Type B pancreatic cell (in vitro differentiated cells): ENCODE measurements at regions not wholly inside any gene's neighbourhood (a gene's known extent, or its start where the extent isn't known, plus 50 kb on each side); places are given as distances from the start of the nearest gene placed in this dataset.
A peak's percentile ranks its signal among the peaks of the same experiment; 100 is the strongest.

Experiments
- DNase-seq: peaks from one replicate; pipeline ENCODE4 v3.0.0; 2021; ENCODE audit warnings: mixed read lengths; ENCODE audit not compliant: unreplicated experiment; ENCODE audit errors: extremely low spot score
- H3K27ac Mint-ChIP-seq: 2 replicates; pipeline ENCODE4 v1.8.0; 2021; ENCODE audit warnings: mild to moderate bottlenecking, mixed read lengths
- H3K27me3 Mint-ChIP-seq: 2 replicates; pipeline ENCODE4 v1.8.0; 2021; ENCODE audit warnings: mixed read lengths
- H3K36me3 Mint-ChIP-seq: 2 replicates; pipeline ENCODE4 v1.8.0; 2021; ENCODE audit warnings: mixed read lengths
- H3K4me1 Mint-ChIP-seq: one replicate; pipeline ENCODE4 v1.8.0; 2021; ENCODE audit warnings: mixed read lengths; ENCODE audit not compliant: unreplicated experiment
- H3K4me3 Mint-ChIP-seq: 2 replicates; pipeline ENCODE4 v1.8.0; 2021; ENCODE audit warnings: mild to moderate bottlenecking, mixed read lengths
- H3K9me3 Mint-ChIP-seq: 2 replicates; pipeline ENCODE4 v1.8.0; 2021; ENCODE audit warnings: mixed read lengths
- TF ChIP-seq, protein P1 (sequence below): fragments of 200-600 bp; sonication (generic); conservative IDR thresholded peaks from 2 replicates; pipeline ENCODE4 v1.5.0; 2021; ENCODE audit warnings: antibody characterized with exemption, mild to moderate bottlenecking

DNA sequence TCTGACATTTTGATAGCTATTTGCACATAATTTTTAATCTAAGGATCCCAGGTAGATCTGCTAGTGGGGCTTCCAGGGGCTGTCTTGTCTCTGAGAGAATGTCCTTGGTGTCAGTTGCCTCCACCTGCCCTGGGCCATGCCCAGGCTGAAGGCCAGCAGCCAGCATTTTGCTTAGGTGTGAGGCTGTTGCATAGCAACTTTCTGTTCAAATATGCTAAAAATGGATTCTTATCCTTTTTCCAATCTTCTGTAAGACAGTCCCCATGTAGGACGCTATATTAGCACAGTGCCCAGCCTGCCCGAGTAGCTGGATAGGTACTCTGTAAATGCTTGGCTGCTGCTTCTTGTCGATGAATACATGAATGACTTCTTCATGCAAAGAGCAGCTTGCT lies 62.5 kb upstream of the CITED2 start:
- H3K36me3 Mint-ChIP-seq: no peaks in the 10 kb centered on the region
- peaks cover 5% of the 10 kb centered on the region for H3K9me3 Mint-ChIP-seq
- H3K4me1 Mint-ChIP-seq: no peaks in the 10 kb centered on the region
- peak overlapping the region; percentile 3 for H3K27ac Mint-ChIP-seq
- H3K27me3 Mint-ChIP-seq: no peaks in the 10 kb centered on the region
- DNase-seq: no peak
- no peak overlapping the region for H3K4me3 Mint-ChIP-seq
- TF ChIP-seq, protein P1, sequence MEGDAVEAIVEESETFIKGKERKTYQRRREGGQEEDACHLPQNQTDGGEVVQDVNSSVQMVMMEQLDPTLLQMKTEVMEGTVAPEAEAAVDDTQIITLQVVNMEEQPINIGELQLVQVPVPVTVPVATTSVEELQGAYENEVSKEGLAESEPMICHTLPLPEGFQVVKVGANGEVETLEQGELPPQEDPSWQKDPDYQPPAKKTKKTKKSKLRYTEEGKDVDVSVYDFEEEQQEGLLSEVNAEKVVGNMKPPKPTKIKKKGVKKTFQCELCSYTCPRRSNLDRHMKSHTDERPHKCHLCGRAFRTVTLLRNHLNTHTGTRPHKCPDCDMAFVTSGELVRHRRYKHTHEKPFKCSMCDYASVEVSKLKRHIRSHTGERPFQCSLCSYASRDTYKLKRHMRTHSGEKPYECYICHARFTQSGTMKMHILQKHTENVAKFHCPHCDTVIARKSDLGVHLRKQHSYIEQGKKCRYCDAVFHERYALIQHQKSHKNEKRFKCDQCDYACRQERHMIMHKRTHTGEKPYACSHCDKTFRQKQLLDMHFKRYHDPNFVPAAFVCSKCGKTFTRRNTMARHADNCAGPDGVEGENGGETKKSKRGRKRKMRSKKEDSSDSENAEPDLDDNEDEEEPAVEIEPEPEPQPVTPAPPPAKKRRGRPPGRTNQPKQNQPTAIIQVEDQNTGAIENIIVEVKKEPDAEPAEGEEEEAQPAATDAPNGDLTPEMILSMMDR: no peak

DNA sequence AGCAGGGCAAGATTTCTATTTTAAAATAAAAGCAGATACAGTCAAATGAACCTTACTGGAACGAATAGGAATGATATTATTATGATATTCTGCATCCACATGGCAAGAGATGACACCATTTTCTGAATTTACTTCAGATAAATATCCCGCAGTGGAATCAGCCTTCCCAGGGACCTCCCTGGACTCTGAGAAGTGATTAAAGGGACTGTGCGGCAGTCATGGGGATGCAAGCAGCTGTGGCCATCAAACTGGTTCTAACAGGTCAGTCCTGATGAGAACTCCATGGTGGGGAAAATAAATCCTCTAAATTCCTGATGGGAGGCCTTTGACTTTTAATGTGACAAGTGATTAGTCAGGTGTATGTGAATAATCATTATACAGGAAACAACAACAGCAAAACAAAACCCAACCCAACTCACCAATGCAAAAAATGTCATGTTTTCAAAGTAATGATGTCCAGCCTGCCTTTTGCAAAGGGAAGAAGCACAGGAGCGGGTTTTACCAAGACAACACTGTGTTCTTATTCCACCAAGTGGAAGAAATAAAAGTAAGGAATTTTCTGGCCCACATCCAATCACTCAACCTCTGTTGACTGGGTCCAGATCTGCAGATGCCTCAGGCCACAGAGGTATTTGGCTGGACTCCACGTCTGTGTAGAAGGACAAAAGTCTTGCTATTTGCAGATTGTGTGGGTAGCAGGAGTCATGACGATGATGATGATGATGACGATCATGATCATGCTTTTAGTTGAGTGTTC lies 61.9 kb upstream of the CITED2 start:
- no peaks in the 10 kb centered on the region for H3K4me1 Mint-ChIP-seq
- H3K36me3 Mint-ChIP-seq: no peaks in the 10 kb centered on the region
- H3K4me3 Mint-ChIP-seq: no peak overlapping the region
- peaks cover 5% of the 10 kb centered on the region for H3K9me3 Mint-ChIP-seq
- H3K27ac Mint-ChIP-seq: peak overlapping the region; percentile 3
- no peak for DNase-seq
- no peaks in the 10 kb centered on the region for H3K27me3 Mint-ChIP-seq
- TF ChIP-seq, protein P1: no peak

DNA sequence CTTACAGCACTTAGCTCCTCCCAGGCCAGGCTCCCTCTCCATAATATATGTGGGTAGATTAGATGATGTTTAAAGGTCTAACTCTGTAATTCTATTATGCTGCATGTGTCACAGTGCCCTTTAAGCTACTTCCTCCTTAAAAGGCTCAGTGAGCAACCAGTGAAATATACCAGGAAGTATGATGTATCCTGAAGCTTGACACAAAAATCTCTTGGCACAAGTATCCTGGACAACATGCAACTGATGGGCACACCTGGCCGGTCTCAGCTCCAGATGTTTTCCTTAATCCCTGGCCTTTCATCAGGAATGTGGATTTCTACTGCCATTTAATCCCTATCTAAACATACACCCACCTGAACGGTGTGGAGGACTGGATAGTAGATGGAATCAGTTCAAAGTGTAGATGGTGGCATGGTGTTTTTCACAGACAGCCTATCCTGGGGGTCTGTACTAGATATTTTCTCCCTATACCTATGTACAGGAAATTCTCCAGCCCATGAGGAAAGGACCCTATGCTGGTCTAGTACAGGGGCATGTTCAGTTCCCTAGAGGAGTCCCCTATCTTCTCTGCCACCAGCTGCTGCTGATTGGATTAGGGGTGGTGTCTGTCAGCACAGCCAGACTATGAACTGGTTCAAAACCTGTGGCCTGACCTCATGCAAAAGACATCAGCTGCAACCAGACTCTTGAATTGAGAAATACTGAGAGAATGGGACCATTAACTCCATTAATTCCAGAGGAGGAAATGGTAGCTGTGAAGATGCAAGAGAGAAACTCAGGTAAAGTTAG lies 59.4 kb upstream of the CITED2 start:
- no peak overlapping the region for H3K27ac Mint-ChIP-seq
- no peak for DNase-seq
- peaks cover 8% of the 10 kb centered on the region for H3K4me1 Mint-ChIP-seq
- TF ChIP-seq, protein P1: no peak
- peaks cover 5% of the 10 kb centered on the region for H3K9me3 Mint-ChIP-seq
- no peaks in the 10 kb centered on the region for H3K27me3 Mint-ChIP-seq
- H3K4me3 Mint-ChIP-seq: no peak overlapping the region
- no peaks in the 10 kb centered on the region for H3K36me3 Mint-ChIP-seq

DNA sequence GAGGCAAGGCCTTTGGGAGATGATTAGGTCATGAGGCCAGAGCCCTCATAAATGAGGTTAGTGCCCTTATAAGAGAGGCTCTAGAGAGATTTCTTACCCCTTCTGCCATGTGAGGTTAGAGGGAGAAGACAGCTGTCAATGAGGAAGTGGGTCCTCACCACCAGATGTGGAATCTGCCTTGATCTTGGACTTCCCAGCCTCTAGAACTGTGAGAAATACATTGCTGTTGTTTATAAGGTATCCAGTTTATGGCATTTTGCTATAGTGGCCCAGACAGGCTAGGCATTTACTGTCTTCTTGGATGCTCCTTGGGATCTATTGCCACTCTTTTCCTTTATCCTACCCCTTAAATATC lies 57.1 kb upstream of the CITED2 start:
- no peak overlapping the region for H3K27ac Mint-ChIP-seq
- H3K36me3 Mint-ChIP-seq: no peaks in the 10 kb centered on the region
- peaks cover 5% of the 10 kb centered on the region for H3K9me3 Mint-ChIP-seq
- no peak overlapping the region for H3K4me3 Mint-ChIP-seq
- no peak for DNase-seq
- TF ChIP-seq, protein P1: no peak
- peaks cover 16% of the 10 kb centered on the region for H3K4me1 Mint-ChIP-seq
- H3K27me3 Mint-ChIP-seq: no peaks in the 10 kb centered on the region

DNA sequence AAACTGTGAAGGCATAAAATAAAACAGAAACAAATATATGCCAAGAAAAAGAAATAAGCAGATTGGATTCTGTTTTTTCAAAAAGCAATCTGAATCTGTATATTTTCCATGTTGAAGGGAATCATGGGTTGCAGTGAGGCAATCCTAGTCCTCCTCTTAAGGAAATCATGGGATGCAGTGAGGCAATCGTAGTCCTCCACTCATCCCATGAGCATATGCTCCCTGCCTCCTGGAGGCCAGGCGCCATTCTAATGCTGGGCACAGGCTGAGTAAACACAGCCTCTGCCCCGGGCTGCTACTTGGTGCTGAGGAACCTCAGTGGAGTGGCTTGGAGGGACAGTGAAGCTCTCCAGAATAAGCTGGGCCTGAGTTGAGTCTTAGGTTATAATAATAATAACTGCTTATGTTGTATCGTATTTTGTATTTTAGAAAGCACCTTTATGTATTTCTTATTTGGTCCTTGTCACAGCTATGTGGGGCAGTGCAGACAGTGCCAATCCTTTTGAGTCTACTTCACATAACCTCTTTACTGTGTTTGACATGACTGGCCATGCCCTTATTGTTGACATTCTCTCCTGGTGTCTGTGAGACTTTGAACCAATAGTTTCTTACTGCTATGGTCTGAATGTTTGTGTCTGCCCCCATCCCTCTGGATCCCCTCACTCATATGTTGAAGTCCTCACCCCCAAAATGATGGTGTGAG lies 56.6 kb upstream of the CITED2 start:
- Mint-ChIP-seq H3K9me3 (peaks cover 5% of the 10 kb centered on the region), H3K4me1 (peaks cover 19% of the 10 kb centered on the region), H3K4me3 (no peak overlapping the region), H3K36me3 (no peaks in the 10 kb centered on the region), H3K27me3 (no peaks in the 10 kb centered on the region), H3K27ac (no peak overlapping the region)
- DNase-seq: no peak
- TF ChIP-seq, protein P1: no peak
